ENCODE measurements at regions not wholly inside any gene's neighbourhood (a gene's known extent, or its start where the extent isn't known, plus 50 kb on each side); places are given as distances from the start of the nearest gene placed in this dataset.

DNA sequence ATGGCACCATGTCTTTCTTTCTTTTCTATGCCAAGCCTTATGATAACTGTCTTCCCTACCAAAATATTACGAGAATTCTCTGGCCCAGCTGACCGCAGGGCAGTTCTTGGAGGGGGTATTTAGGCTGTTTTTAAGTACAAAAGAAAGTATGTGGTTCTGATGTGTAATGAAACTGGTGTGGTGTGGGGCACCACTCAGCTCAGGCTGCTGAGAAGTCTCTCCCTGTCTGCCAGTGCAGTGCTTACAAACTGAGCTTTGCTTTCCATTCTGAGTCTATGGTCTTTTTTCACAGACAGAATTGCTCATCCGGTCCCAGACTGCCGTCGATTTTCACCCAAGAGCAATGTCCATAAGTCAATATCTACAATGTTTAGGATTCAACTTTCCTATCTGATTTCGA, 847.6 kb downstream of the NTRK3 start:
- H3K9me3 ChIP-seq = no peaks in the 10 kb centered on the region
- ATAC-seq = no peak
- no peak overlapping the region for H3K4me3 ChIP-seq
- H3K36me3 ChIP-seq = no peaks in the 10 kb centered on the region
- H3K4me1 ChIP-seq = no peaks in the 10 kb centered on the region
- no peaks in the 10 kb centered on the region for H3K27me3 ChIP-seq
- TF ChIP-seq, protein P1, sequence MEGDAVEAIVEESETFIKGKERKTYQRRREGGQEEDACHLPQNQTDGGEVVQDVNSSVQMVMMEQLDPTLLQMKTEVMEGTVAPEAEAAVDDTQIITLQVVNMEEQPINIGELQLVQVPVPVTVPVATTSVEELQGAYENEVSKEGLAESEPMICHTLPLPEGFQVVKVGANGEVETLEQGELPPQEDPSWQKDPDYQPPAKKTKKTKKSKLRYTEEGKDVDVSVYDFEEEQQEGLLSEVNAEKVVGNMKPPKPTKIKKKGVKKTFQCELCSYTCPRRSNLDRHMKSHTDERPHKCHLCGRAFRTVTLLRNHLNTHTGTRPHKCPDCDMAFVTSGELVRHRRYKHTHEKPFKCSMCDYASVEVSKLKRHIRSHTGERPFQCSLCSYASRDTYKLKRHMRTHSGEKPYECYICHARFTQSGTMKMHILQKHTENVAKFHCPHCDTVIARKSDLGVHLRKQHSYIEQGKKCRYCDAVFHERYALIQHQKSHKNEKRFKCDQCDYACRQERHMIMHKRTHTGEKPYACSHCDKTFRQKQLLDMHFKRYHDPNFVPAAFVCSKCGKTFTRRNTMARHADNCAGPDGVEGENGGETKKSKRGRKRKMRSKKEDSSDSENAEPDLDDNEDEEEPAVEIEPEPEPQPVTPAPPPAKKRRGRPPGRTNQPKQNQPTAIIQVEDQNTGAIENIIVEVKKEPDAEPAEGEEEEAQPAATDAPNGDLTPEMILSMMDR (IDR thresholded peaks at IDR 0.05) = no peak
- TF ChIP-seq EP300 (IDR thresholded peaks at IDR 0.05) (no peak), POLR2A (IDR thresholded peaks at IDR 0.05) (no peak), POLR2AphosphoS5 (IDR thresholded peaks at IDR 0.05) (no peak)
- H3K27ac ChIP-seq = no peak overlapping the region
- WGBS, 2 donors (ENCODE audit: low coverage in 1 of 2) = 69 to 84% methylated on average over 5 to 6 of the region's 6 CpGs

DNA sequence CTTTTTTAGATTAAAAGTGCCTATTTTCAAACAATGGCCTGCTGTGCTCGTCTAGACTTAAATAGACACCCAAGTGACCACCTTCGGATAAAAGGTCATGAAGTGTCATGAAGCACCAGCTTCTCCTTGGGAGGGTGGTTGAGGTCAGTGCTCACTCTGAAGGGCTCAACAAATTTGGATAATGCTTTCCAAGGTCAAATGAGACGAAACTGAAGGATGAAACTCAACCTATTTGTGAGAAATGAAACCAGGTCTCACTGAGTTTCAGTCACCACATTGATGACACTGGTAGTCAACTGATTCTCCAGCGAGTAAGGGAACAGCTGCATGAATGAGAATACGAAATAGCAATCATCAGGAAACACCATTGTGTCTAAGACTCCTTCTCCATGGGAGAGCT, 852.6 kb downstream of the NTRK3 start:
- Histone ChIP-seq H3K9me3 (no peaks in the 10 kb centered on the region), H3K4me3 (no peak overlapping the region), H3K4me1 (no peaks in the 10 kb centered on the region), H3K36me3 (no peaks in the 10 kb centered on the region), H3K27me3 (no peaks in the 10 kb centered on the region), H3K27ac (no peak overlapping the region)
- no peak for ATAC-seq
- WGBS, 2 donors (ENCODE audit: low coverage in 1 of 2) = 63% methylated on average over 4 of the region's 5 CpGs; no CpG with 5 or more reads in 1 of the 2 donors
- TF ChIP-seq, protein P1 (IDR thresholded peaks at IDR 0.05) = no peak
- TF ChIP-seq EP300 (IDR thresholded peaks at IDR 0.05) (no peak), POLR2AphosphoS5 (IDR thresholded peaks at IDR 0.05) (no peak)

DNA sequence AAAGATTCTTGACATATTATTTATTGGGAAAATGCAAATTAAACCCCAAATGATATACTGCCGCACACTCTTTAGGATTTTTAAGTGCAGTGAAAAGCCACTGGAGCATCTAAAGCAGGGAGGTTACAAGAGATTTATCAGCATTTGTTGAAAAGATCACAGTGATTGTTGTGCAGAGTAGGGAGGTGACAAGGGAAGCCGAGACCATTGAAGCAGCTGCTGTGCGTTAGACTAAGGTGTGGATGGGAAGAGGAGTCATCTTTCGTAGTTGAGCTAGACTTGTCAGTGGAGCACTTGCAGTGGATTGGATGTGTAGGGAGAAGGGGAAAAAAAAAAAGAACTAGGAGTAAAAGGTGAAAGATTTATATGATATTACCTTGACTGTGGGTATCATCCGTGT, 854.6 kb downstream of the NTRK3 start:
- no peaks in the 10 kb centered on the region for H3K4me1 ChIP-seq
- H3K36me3 ChIP-seq = no peaks in the 10 kb centered on the region
- H3K27ac ChIP-seq = no peak overlapping the region
- WGBS, 2 donors (ENCODE audit: low coverage in 1 of 2) = 63 to 73% methylated on average over 3 to 5 of the region's 5 CpGs
- ATAC-seq = no peak
- no peaks in the 10 kb centered on the region for H3K9me3 ChIP-seq
- no peaks in the 10 kb centered on the region for H3K27me3 ChIP-seq
- H3K4me3 ChIP-seq = no peak overlapping the region
- TF ChIP-seq POLR2AphosphoS5 (IDR thresholded peaks at IDR 0.05) (no peak), EP300 (IDR thresholded peaks at IDR 0.05) (no peak), POLR2A (IDR thresholded peaks at IDR 0.05) (no peak)
- TF ChIP-seq, protein P1 (IDR thresholded peaks at IDR 0.05) = no peak

DNA sequence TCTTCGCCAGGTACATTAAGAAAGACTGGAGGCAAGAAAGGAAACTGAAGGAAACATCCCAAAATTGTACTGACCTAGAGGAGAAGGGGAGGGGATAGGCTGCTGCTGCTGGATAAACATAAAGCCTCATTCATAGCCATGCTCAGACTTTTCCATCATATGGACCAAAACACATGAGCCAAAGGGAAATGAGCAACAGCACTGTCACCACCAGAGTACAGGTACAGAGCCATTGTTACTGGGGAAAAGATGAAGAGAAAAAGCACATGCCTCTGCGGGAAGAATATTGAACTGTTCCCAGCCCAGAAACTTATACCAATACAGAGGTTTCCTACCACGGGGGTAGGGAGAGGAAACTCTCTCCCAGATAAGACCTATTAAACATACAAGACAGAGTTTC, 861.9 kb downstream of the NTRK3 start:
- whole genome bisulfite sequencing, 2 donors (ENCODE audit: low coverage in 1 of 2) = 60 to 80% methylated on average over 1 to 3 of the region's 3 CpGs
- Histone ChIP-seq H3K4me3 (no peak overlapping the region), H3K9me3 (peaks cover 0 to 14% (median 0%) of the 10 kb centered on the region in 3 donors), H3K27ac (no peak overlapping the region), H3K36me3 (no peaks in the 10 kb centered on the region), H3K4me1 (no peaks in the 10 kb centered on the region), H3K27me3 (no peaks in the 10 kb centered on the region)
- ATAC-seq = no peak
- TF ChIP-seq POLR2A (IDR thresholded peaks at IDR 0.05) (no peak), EP300 (IDR thresholded peaks at IDR 0.05) (no peak)
- TF ChIP-seq, protein P1 (IDR thresholded peaks at IDR 0.05) = no peak

DNA sequence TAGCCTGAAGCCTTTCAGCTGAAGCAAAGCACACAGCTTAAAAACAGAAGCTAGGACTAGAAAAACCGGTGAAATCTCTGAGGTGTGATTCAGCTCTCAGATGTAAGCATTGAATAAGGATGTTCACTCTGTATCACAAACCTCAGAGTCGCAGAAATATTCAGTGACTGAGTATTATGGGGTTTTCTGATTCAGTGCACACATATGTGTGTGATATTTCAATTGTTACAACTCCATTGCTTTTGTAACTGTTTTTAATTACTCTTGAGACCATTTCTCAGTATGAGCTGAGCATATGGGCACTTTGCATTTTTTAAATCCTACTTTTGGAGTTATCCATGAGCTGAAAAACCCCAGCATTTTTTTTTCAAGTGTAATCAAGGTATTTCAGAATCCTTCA, 868.8 kb downstream of the NTRK3 start:
- 75 to 85% methylated on average over 2 of the region's 2 CpGs for WGBS, 2 donors (ENCODE audit: low coverage in 1 of 2)
- Histone ChIP-seq H3K4me1 (no peaks in the 10 kb centered on the region), H3K4me3 (no peak overlapping the region), H3K9me3 (no peaks in the 10 kb centered on the region), H3K27ac (no peak overlapping the region), H3K36me3 (no peaks in the 10 kb centered on the region), H3K27me3 (no peaks in the 10 kb centered on the region)
- ATAC-seq = no peak
- TF ChIP-seq, protein P1 (IDR thresholded peaks at IDR 0.05) = no peak
- TF ChIP-seq EP300 (IDR thresholded peaks at IDR 0.05) = no peak
- no peak for TF ChIP-seq POLR2A (IDR thresholded peaks at IDR 0.05)
- TF ChIP-seq POLR2AphosphoS5 (IDR thresholded peaks at IDR 0.05) = no peak
